GM12878 (cell line): ENCODE measurements at regions not wholly inside any gene's neighbourhood (a gene's known extent, or its start where the extent isn't known, plus 50 kb on each side); places are given as distances from the start of the nearest gene placed in this dataset.
"Not testable (repeated sequence)": the region's sequence is repeated elsewhere in the genome, so short reads cannot be mapped to it uniquely, and the experiment has no call there.

ENCODE experiments used
- ATAC-seq: fragments of 200-7000 bp; cut with Tn5 transposase; 3 replicates; pipeline ENCODE4 v1.9.1; 2020; ENCODE audit warnings: mild to moderate bottlenecking, moderate library complexity
- BruUV-seq: library from RNA; stranded (reverse); fragments of 400-500 nt; replicated peaks from 2 replicates; lab custom pipeline; 2021; lab: Mats Ljungman, UMichigan
- CTCF ChIA-PET: fragments of 300-600 bp; sonication (Branson Sonifier 250); formaldehyde crosslinking; extraction: SDS; loops from one replicate; lab custom pipeline; 2021; ENCODE audit warnings: inconsistent platforms; lab: Yijun Ruan, JAX
- POLR2A ChIA-PET: fragments of 350-600 bp; formaldehyde crosslinking; extraction: SDS; loops from one replicate; lab custom pipeline; 2021; ENCODE audit warnings: inconsistent platforms; lab: Charles Lee
- RAD21 ChIA-PET: fragments of 300-600 bp; sonication (Branson Sonifier 250); formaldehyde crosslinking; loops from one replicate; lab custom pipeline; 2023; ENCODE audit warnings: antibody characterized with exemption; ENCODE audit not compliant: unreplicated experiment; lab: Charles Lee
- SMC1A ChIA-PET: fragments of 300-600 bp; sonication (Branson Sonifier 250); formaldehyde crosslinking; loops from one replicate; lab custom pipeline; 2023; ENCODE audit not compliant: unreplicated experiment, uncharacterized antibody; lab: Charles Lee
- DNase-seq: peaks from one replicate; pipeline ENCODE4 v3.0.0-alpha.2; 2011; ENCODE audit warnings: low read depth, low spot score
- FAIRE-seq: peaks from 3 replicates; lab custom pipeline; 2011; peaks lifted over from hg19 to GRCh38; lab: Jason Lieb, UNC
- H2AFZ ChIP-seq: 2 replicates; pipeline ENCODE4 v1.6.0; 2011; ENCODE audit warnings: low read depth, low read length, control low read depth; ENCODE audit not compliant: control insufficient read depth
- H3K27ac ChIP-seq: 2 replicates; pipeline ENCODE4 v1.5.1; 2011; ENCODE audit warnings: control low read depth; ENCODE audit not compliant: control insufficient read depth, insufficient read depth
- H3K27me3 ChIP-seq, 2 experiments: replicated peaks in 1 of 2; 2 replicates each; pipeline versions ENCODE4 v1.6.0 to v1.6.1; 2011; ENCODE audit warnings: low read length in 1 of 2; ENCODE audit not compliant: control insufficient read depth in 2 of 2, insufficient read depth in 2 of 2
- H3K36me3 ChIP-seq, 2 experiments: 2 replicates each; pipeline ENCODE4 v1.5.1; 2011; ENCODE audit warnings: low read length in 1 of 2; ENCODE audit not compliant: control insufficient read depth in 2 of 2, insufficient read depth in 2 of 2
- H3K4me1 ChIP-seq: 2 replicates; pipeline ENCODE4 v1.6.1; 2011; ENCODE audit warnings: mild to moderate bottlenecking, low read length, moderate library complexity, mixed read lengths; ENCODE audit not compliant: control insufficient read depth, insufficient read depth
- H3K4me2 ChIP-seq: 2 replicates; pipeline ENCODE4 v1.6.0; 2011; ENCODE audit warnings: control low read depth; ENCODE audit not compliant: control insufficient read depth, insufficient read depth
- H3K4me3 ChIP-seq: fragments of 200-600 bp; sonication (generic); 2 replicates; pipeline ENCODE4 v1.5.1; 2016
- H3K79me2 ChIP-seq: 2 replicates; pipeline ENCODE4 v1.6.0; 2011; ENCODE audit warnings: low read length; ENCODE audit not compliant: control insufficient read depth, insufficient read depth
- H3K9ac ChIP-seq: 2 replicates; pipeline ENCODE4 v1.8.0; 2011; ENCODE audit warnings: low read length, control low read depth, mixed read lengths; ENCODE audit not compliant: control insufficient read depth, insufficient read depth
- H3K9me3 ChIP-seq: replicated peaks from 3 replicates; pipeline ENCODE4 v1.5.1; 2011; ENCODE audit warnings: mild to moderate bottlenecking, low read length; ENCODE audit not compliant: control insufficient read depth, insufficient read depth
- H4K20me1 ChIP-seq: 2 replicates; pipeline ENCODE4 v1.6.0; 2011; ENCODE audit not compliant: control insufficient read depth, insufficient read depth
- KLF5 ChIP-seq: fragments of 450-650 bp; IDR thresholded peaks from 2 replicates; pipeline ENCODE4 v1.6.1; 2014; ENCODE audit warnings: mild to moderate bottlenecking; ENCODE audit not compliant: partially characterized antibody
- NR2C1 ChIP-seq: fragments of 450-650 bp; IDR thresholded peaks from 2 replicates; pipeline ENCODE4 v1.6.1; 2017; ENCODE audit warnings: antibody characterized with exemption, mild to moderate bottlenecking, moderate library complexity
- ZNF592 ChIP-seq: fragments of 450-650 bp; IDR thresholded peaks from 2 replicates; pipeline ENCODE4 v1.6.1; 2017; ENCODE audit warnings: mild to moderate bottlenecking, moderate library complexity
- WGBS: methylation state at CpG from one replicate; pipeline ENCODE4 v1.1.6; 2016; ENCODE audit warnings: low lambda C conversion rate; ENCODE audit not compliant: insufficient replicate concordance, insufficient coverage; ENCODE audit errors: missing lambda C conversion rate; 5-methylcytosine and 5-hydroxymethylcytosine counted together
- in situ Hi-C: fragments of 300-500 bp; cut with MboI; formaldehyde crosslinking; loops from 9 replicates; pipeline ENCODE4 v1.14.3; 2018; ENCODE audit warnings: mixed read lengths
- intact Hi-C: fragments of 100-400 bp; cut with micrococcal nuclease; formaldehyde crosslinking; loops from one replicate; pipeline ENCODE4 v1.14.2; 2022; ENCODE audit not compliant: unreplicated experiment
- TF ChIP-seq, protein P1 (sequence below): fragments of 450-650 bp; conservative IDR thresholded peaks from 2 replicates; pipeline ENCODE4 v1.6.1; 2017; ENCODE audit warnings: mild to moderate bottlenecking, moderate library complexity

GRCh38 chr5:87198010-87198409, 69.7 kb upstream of the RASA1 start (continued):
- TF ChIP-seq KLF5, result no peak
- TF ChIP-seq NR2C1, result no peak
- TF ChIP-seq ZNF592, result no peak
- TF ChIP-seq, protein P1, sequence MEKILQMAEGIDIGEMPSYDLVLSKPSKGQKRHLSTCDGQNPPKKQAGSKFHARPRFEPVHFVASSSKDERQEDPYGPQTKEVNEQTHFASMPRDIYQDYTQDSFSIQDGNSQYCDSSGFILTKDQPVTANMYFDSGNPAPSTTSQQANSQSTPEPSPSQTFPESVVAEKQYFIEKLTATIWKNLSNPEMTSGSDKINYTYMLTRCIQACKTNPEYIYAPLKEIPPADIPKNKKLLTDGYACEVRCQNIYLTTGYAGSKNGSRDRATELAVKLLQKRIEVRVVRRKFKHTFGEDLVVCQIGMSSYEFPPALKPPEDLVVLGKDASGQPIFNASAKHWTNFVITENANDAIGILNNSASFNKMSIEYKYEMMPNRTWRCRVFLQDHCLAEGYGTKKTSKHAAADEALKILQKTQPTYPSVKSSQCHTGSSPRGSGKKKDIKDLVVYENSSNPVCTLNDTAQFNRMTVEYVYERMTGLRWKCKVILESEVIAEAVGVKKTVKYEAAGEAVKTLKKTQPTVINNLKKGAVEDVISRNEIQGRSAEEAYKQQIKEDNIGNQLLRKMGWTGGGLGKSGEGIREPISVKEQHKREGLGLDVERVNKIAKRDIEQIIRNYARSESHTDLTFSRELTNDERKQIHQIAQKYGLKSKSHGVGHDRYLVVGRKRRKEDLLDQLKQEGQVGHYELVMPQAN, result no peak
- TF ChIP-seq, all 136 proteins: peak for 0

- H4K20me1 ChIP-seq, H3K27me3 ChIP-seq, H3K36me3 ChIP-seq, BruUV-seq, H3K4me2 ChIP-seq, H3K27ac ChIP-seq, H2AFZ ChIP-seq, H3K9me3 ChIP-seq, H3K79me2 ChIP-seq, DNase-seq, ATAC-seq, POLR2A ChIA-PET, H3K9ac ChIP-seq, H3K4me3 ChIP-seq, FAIRE-seq, in situ Hi-C loops: not testable (repeated sequence)
- RAD21 ChIA-PET, result interaction anchor here (1.0 kb wide), 1 partner anchor 76 kb away, joined by 3 read pairs; no protein-coding TSS in a partner anchor
- CTCF ChIA-PET, result interaction anchor here (0.6 to 2.5 kb wide), 4 partner anchors 10 to 76 kb away, joined by 3 to 6 read pairs (median 4); no protein-coding TSS in a partner anchor
- H3K4me1 ChIP-seq, result peaks cover 17% of the 10 kb centered on the region
- intact Hi-C loops, result loop anchor here (10.0 kb wide), 1 partner anchor 124 kb away; no protein-coding TSS in a partner anchor
- WGBS, result 91% methylated on average over 1 of the region's 1 CpG
- SMC1A ChIA-PET, result interaction anchor here (0.7 to 3.1 kb wide), 7 partner anchors 8 to 128 kb away, joined by 3 to 9 read pairs (median 4); no protein-coding TSS in a partner anchor
Observed at GRCh38 chr5:87199246-87199645, 68.4 kb upstream of the RASA1 start.
